WI38 (cell line): ENCODE measurements at regions not wholly inside any gene's neighbourhood (a gene's known extent, or its start where the extent isn't known, plus 50 kb on each side); places are given as distances from the start of the nearest gene placed in this dataset.
"Not testable (repeated sequence)": the region's sequence is repeated elsewhere in the genome, so short reads cannot be mapped to it uniquely, and the experiment has no call there.

ENCODE experiments used
- H3K4me3 ChIP-seq: 2 replicates; pipeline ENCODE4 v1.5.1; 2011; ENCODE audit warnings: low read depth, mild to moderate bottlenecking, control low read depth, low read length
- CTCF ChIP-seq: IDR thresholded peaks from 2 replicates; pipeline ENCODE4 v1.5.1; 2012; ENCODE audit warnings: low read depth, mild to moderate bottlenecking, control low read depth, low read length

- H3K4me3 ChIP-seq = no peak overlapping the region
- no peak for TF ChIP-seq CTCF
These were observed 681.2 kb upstream of the NRP1 start for GRCh38 chr10:34015700-34016099.

GRCh38 chr10:34013235-34013634 lies 678.8 kb upstream of the NRP1 start:
- no peak for TF ChIP-seq CTCF
- H3K4me3 ChIP-seq = no peak overlapping the region

GRCh38 chr10:34010891-34011290 lies 676.4 kb upstream of the NRP1 start:
- no peak overlapping the region for H3K4me3 ChIP-seq
- no peak for TF ChIP-seq CTCF

GRCh38 chr10:34010228-34010627 lies 675.8 kb upstream of the NRP1 start:
- H3K4me3 ChIP-seq = not testable (repeated sequence)

GRCh38 chr10:34008656-34009055 lies 674.2 kb upstream of the NRP1 start:
- TF ChIP-seq CTCF = no peak
- no peak overlapping the region for H3K4me3 ChIP-seq

GRCh38 chr10:34006471-34006870 lies 672.0 kb upstream of the NRP1 start:
- no peak for TF ChIP-seq CTCF
- no peak overlapping the region for H3K4me3 ChIP-seq

- TF ChIP-seq CTCF = no peak
- no peak overlapping the region for H3K4me3 ChIP-seq
These were observed 669.1 kb upstream of the NRP1 start for GRCh38 chr10:34003561-34003960.

GRCh38 chr10:34002896-34003295 lies 668.4 kb upstream of the NRP1 start:
- no peak for TF ChIP-seq CTCF
- H3K4me3 ChIP-seq = no peak overlapping the region
